HEK293T (cell line): ENCODE measurements at regions not wholly inside any gene's neighbourhood (a gene's known extent, or its start where the extent isn't known, plus 50 kb on each side); places are given as distances from the start of the nearest gene placed in this dataset.

Experiments used
- CTBP1 ChIP-seq: fragments of 450-650 bp; IDR thresholded peaks from 2 replicates; pipeline ENCODE4 v1.6.1; 2016; ENCODE audit warnings: borderline replicate concordance
- ELF4 ChIP-seq: fragments of 450-650 bp; IDR thresholded peaks from 2 replicates; pipeline ENCODE4 v1.6.1; 2017; ENCODE audit warnings: antibody characterized with exemption
- L3MBTL2 ChIP-seq: fragments of 450-650 bp; conservative IDR thresholded peaks from 2 replicates; pipeline ENCODE4 v1.6.1; 2016; ENCODE audit warnings: mild to moderate bottlenecking
- ZNF384 ChIP-seq: fragments of 450-650 bp; IDR thresholded peaks from 2 replicates; pipeline ENCODE4 v1.6.1; 2016

GRCh38 chr21:24076179-24076578, 1531.1 kb downstream of the MRPL39 start:
- TF ChIP-seq ZNF384, result no peak
- no peak for TF ChIP-seq CTBP1
- no peak for TF ChIP-seq L3MBTL2
- TF ChIP-seq ELF4, result no peak
